GM12875 (cell line): ENCODE measurements at regions not wholly inside any gene's neighbourhood (a gene's known extent, or its start where the extent isn't known, plus 50 kb on each side); places are given as distances from the start of the nearest gene placed in this dataset.

Experiments
- H3K4me3 ChIP-seq: one replicate; pipeline ENCODE4 v1.5.1; 2011; ENCODE audit warnings: low read depth, low read length, control low read depth
- CTCF ChIP-seq: IDR thresholded peaks from 2 replicates; pipeline ENCODE4 v1.5.1; 2011; ENCODE audit warnings: low read depth, mild to moderate bottlenecking, control low read depth, inconsistent platforms, low read length, moderate library complexity, borderline replicate concordance; ENCODE audit not compliant: insufficient read depth

DNA sequence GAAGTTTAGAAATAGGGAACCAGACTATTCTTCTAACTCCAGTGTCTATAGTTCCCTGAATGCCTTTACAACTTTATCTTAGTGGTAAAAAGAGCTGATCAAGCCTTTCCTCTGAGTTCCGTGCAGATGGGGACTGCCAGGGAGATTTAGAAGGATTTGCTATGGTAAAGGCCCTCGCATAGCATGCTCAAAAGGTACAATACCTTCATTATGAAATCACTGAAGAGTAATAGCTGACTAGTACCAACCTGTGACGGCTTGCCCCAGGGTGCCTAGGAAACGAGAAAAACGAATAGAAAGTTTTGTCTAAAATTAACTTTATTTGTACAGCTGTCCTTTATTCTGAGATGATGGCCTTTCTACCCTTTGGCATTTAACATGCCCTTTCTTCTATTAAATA, 150.1 kb upstream of the ARHGAP42 start:
- no peak for TF ChIP-seq CTCF
- H3K4me3 ChIP-seq, result no peak overlapping the region

- no peak overlapping the region for H3K4me3 ChIP-seq
- no peak for TF ChIP-seq CTCF
These were observed 143.7 kb upstream of the ARHGAP42 start for GRCh38 chr11:100543386-100543785.

- no peak for TF ChIP-seq CTCF
- H3K4me3 ChIP-seq, result no peak overlapping the region
These were observed 141.5 kb upstream of the ARHGAP42 start for GRCh38 chr11:100545556-100545955.

- no peak for TF ChIP-seq CTCF
- H3K4me3 ChIP-seq, result no peak overlapping the region
These were observed 141.1 kb upstream of the ARHGAP42 start for GRCh38 chr11:100545970-100546369.

GRCh38 chr11:100546714-100547113, 140.4 kb upstream of the ARHGAP42 start:
- no peak for TF ChIP-seq CTCF
- no peak overlapping the region for H3K4me3 ChIP-seq

GRCh38 chr11:100550298-100550697, 136.8 kb upstream of the ARHGAP42 start:
- no peak overlapping the region for H3K4me3 ChIP-seq
- no peak for TF ChIP-seq CTCF

DNA sequence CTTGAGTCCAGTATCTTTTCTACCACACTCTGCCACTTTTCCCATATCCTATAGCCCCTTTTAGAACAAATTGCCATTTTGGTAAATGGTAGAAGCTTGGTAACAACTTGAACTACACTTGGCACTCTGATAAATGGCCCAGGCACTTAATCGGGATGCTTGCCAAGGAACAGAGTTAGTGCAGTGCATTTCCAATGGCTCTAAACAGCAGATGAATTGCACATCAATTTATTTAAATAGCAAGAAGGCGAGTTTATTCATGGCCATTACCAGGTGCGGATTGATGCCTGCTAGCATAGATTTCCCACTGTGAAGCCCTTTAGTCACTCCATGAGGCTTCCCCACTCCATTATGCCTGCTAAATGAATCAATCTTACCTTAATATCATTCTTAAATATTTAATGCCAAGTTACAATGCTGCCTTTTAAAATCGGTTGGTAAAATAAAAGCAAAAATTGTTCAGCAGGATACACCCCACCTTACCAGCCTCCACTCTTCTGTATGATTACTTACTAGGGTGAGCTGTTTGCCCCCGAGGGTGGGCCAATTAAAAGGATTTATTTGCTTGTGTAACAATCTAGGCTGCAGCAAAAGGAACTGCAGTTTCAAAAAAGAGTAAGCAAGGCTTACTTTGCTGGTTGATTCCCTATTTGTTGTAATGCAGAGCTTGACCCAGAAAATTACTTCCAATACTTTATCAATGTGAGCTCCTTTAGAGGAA, 136.0 kb upstream of the ARHGAP42 start:
- H3K4me3 ChIP-seq, result no peak overlapping the region
- TF ChIP-seq CTCF, result no peak
